HCT116 (cell line): ENCODE measurements at regions not wholly inside any gene's neighbourhood (a gene's known extent, or its start where the extent isn't known, plus 50 kb on each side); places are given as distances from the start of the nearest gene placed in this dataset.

ENCODE experiments used
- ATAC-seq: fragments of 200-7000 bp; cut with Tn5 transposase; 2 replicates; pipeline ENCODE4 v1.9.1; 2020; ENCODE audit warnings: mild to moderate bottlenecking, moderate library complexity
- BruUV-seq: library from RNA; stranded (reverse); fragments of 400-500 nt; replicated peaks from 2 replicates; lab custom pipeline; 2021; lab: Mats Ljungman, UMichigan
- CTCF ChIA-PET: fragments of 300-600 bp; sonication (Branson Sonifier 250); formaldehyde crosslinking; loops from one replicate; lab custom pipeline; 2021; ENCODE audit warnings: antibody characterized with exemption; lab: Charles Lee
- POLR2A ChIA-PET: fragments of 300-600, 350-600 bp; sonication (Branson Sonifier 250); formaldehyde crosslinking; loops from one replicate; lab custom pipeline; 2021; ENCODE audit warnings: antibody characterized with exemption; lab: Charles Lee
- RAD21 ChIA-PET, 2 experiments: fragments of 300-600 bp; sonication (Branson Sonifier 250); formaldehyde crosslinking; loops; one replicate each; lab custom pipeline; 2023; ENCODE audit warnings: low total read pairs in 2 of 2; ENCODE audit not compliant: uncharacterized antibody in 2 of 2, unreplicated experiment in 2 of 2, low non-redundant PET in 1 of 2; lab: Charles Lee
- DNase-seq: peaks from one replicate; pipeline ENCODE4 v3.0.0-alpha.2; 2010; ENCODE audit warnings: low read depth, low spot score
- H2AFZ ChIP-seq: fragments of 200-600 bp; shearing (Covaris generic), sonication (generic); 2 replicates; pipeline ENCODE4 v1.6.1; 2017; ENCODE audit warnings: low read depth, mixed run types, mixed read lengths, antibody characterized with exemption, low read length; ENCODE audit not compliant: poor library complexity, severe bottlenecking
- H3K27ac ChIP-seq: 2 replicates; pipeline ENCODE4 v1.5.1; 2012; ENCODE audit warnings: low read depth, low read length
- H3K27me3 ChIP-seq: fragments of 200-600 bp; sonication (generic); 2 replicates; pipeline ENCODE4 v1.6.1; 2016; ENCODE audit warnings: mixed run types, low read length, mixed read lengths; ENCODE audit not compliant: insufficient read depth
- H3K36me3 ChIP-seq, 2 experiments: fragments of 200-500 bp in 1 of 2; fragments of 200-600 bp in 1 of 2; sonication (Bioruptor generic) in 1 of 2; sonication (generic) in 1 of 2; 2 replicates each; pipeline versions ENCODE4 v1.5.1 to v1.6.1; 2014 to 2016; ENCODE audit warnings: low read length in 2 of 2, inconsistent platforms in 1 of 2, mixed read lengths in 1 of 2, mixed run types in 1 of 2; ENCODE audit not compliant: insufficient read depth in 2 of 2, control insufficient read depth in 1 of 2
- H3K4me1 ChIP-seq, 2 experiments: fragments of 200-600 bp in 1 of 2; sonication (generic) in 1 of 2; 2 replicates each; pipeline versions ENCODE4 v1.5.1 to v1.6.1; 2012 to 2017; ENCODE audit warnings: low read length in 2 of 2, inconsistent platforms in 1 of 2, mild to moderate bottlenecking in 1 of 2, mixed read lengths in 1 of 2, mixed run types in 1 of 2, moderate library complexity in 1 of 2; ENCODE audit not compliant: insufficient read depth in 2 of 2, control insufficient read depth in 1 of 2
- H3K4me2 ChIP-seq: fragments of 200-600 bp; sonication (generic); 2 replicates; pipeline ENCODE4 v1.6.1; 2017; ENCODE audit warnings: mixed run types, low read length, mixed read lengths
- H3K4me3 ChIP-seq, 2 experiments: fragments of 200-600 bp in 1 of 2; sonication (generic) in 1 of 2; replicated peaks in 1 of 2; 2 replicates each; pipeline ENCODE4 v1.5.1; 2011 to 2016; ENCODE audit warnings: low read length in 2 of 2, control low read depth in 1 of 2, low read depth in 1 of 2, mild to moderate bottlenecking in 1 of 2, mixed read lengths in 1 of 2, mixed run types in 1 of 2
- H3K79me2 ChIP-seq: fragments of 200-600 bp; sonication (generic); 2 replicates; pipeline ENCODE4 v1.6.1; 2017; ENCODE audit warnings: mild to moderate bottlenecking, mixed run types, low read length, moderate library complexity, mixed read lengths; ENCODE audit not compliant: insufficient read depth
- H3K9ac ChIP-seq: fragments of 200-600 bp; sonication (generic); 2 replicates; pipeline ENCODE4 v1.6.1; 2016; ENCODE audit warnings: low read length, mixed read lengths
- H3K9me2 ChIP-seq: fragments of 200-600 bp; sonication (generic), shearing (Covaris generic); 2 replicates; pipeline ENCODE4 v1.6.1; 2017; ENCODE audit warnings: mixed run types, mild to moderate bottlenecking, moderate library complexity; ENCODE audit not compliant: insufficient read depth
- H3K9me3 ChIP-seq, 2 experiments: fragments of 200-500 bp in 1 of 2; fragments of 200-600 bp in 1 of 2; sonication (Bioruptor generic) in 1 of 2; sonication (generic) in 1 of 2; 2 replicates each; pipeline ENCODE4 v1.6.1; 2014 to 2017; ENCODE audit warnings: low read length in 2 of 2, mixed read lengths in 2 of 2, inconsistent platforms in 1 of 2, low read depth in 1 of 2, mild to moderate bottlenecking in 1 of 2, mixed run types in 1 of 2, moderate library complexity in 1 of 2; ENCODE audit not compliant: control insufficient read depth in 1 of 2, insufficient read depth in 1 of 2
- H4K20me1 ChIP-seq: fragments of 200-600 bp; sonication (generic), shearing (Covaris generic); 2 replicates; pipeline ENCODE4 v1.6.1; 2017; ENCODE audit warnings: mixed run types, mild to moderate bottlenecking, moderate library complexity; ENCODE audit not compliant: insufficient read depth
- CTCF ChIP-seq, 3 experiments: fragments of 200-600 bp in 1 of 3; sonication (generic) in 1 of 3; IDR thresholded peaks in 2 of 3; conservative IDR thresholded peaks in 1 of 3; 2 replicates each; pipeline ENCODE4 v1.5.1; 2012 to 2017; ENCODE audit warnings: low read depth in 2 of 3, low read length in 2 of 3, antibody characterized with exemption in 1 of 3, borderline replicate concordance in 1 of 3, control low read depth in 1 of 3, mild to moderate bottlenecking in 1 of 3, mixed read lengths in 1 of 3, mixed run types in 1 of 3, moderate library complexity in 1 of 3; ENCODE audit not compliant: insufficient read depth in 1 of 3
- ELF1 ChIP-seq: IDR thresholded peaks from 2 replicates; pipeline ENCODE4 v1.6.1; 2012; ENCODE audit warnings: low read depth, borderline replicate concordance
- REST ChIP-seq: IDR thresholded peaks from 2 replicates; pipeline ENCODE4 v1.6.1; 2012; ENCODE audit warnings: low read depth
- SP1 ChIP-seq: IDR thresholded peaks from 2 replicates; pipeline ENCODE4 v1.6.1; 2012; ENCODE audit warnings: low read depth
- SRF ChIP-seq: IDR thresholded peaks from 2 replicates; pipeline ENCODE4 v1.6.1; 2012; ENCODE audit warnings: low read depth
- ZBTB33 ChIP-seq: IDR thresholded peaks from 2 replicates; pipeline ENCODE4 v1.6.1; 2011; ENCODE audit warnings: mild to moderate bottlenecking, low read length, moderate library complexity; ENCODE audit not compliant: insufficient replicate concordance; ENCODE audit errors: extremely low read depth
- ZFX ChIP-seq: fragments of 450-650 bp; IDR thresholded peaks from 2 replicates; pipeline ENCODE4 v1.6.1; 2017
- ZNF274 ChIP-seq: fragments of 200-500 bp; sonication (Bioruptor generic); IDR thresholded peaks from 2 replicates; pipeline ENCODE4 v1.6.1; 2014; ENCODE audit warnings: mild to moderate bottlenecking, low read depth, low read length, inconsistent platforms
- intact Hi-C: fragments of 100-400 bp; cut with micrococcal nuclease; formaldehyde crosslinking; loops from 2 replicates; pipeline ENCODE4 v1.10.0; 2022

- no peaks in the 10 kb centered on the region for H3K9me2 ChIP-seq
- H3K36me3 ChIP-seq, result no peaks in the 10 kb centered on the region
- H3K9ac ChIP-seq, result no peak overlapping the region
- no peaks in the 10 kb centered on the region for H3K79me2 ChIP-seq
- ATAC-seq, result no peak
- H2AFZ ChIP-seq, result no peak overlapping the region
- CTCF ChIA-PET, result no interaction called here
- H3K27me3 ChIP-seq, result no peaks in the 10 kb centered on the region
- H3K4me1 ChIP-seq, result no peaks in the 10 kb centered on the region
- H4K20me1 ChIP-seq, result no peaks in the 10 kb centered on the region
- RAD21 ChIA-PET, result no interaction called here
- no peak for TF ChIP-seq ZBTB33
- no peak for TF ChIP-seq ZNF274
- TF ChIP-seq CTCF (IDR thresholded peaks at IDR 0.05 in 2 of 3, conservative IDR thresholded peaks at IDR 0.05 in 1 of 3; ENCODE audit: borderline replicate concordance in 1 of 3, insufficient read depth in 1 of 3, low read depth in 2 of 3, low read length in 2 of 3), result no peak
- TF ChIP-seq ELF1, result no peak
- no peak for TF ChIP-seq SP1
- no peak for TF ChIP-seq ZFX
- TF ChIP-seq SRF, result no peak
- no peak for TF ChIP-seq REST
- TF ChIP-seq, all 23 proteins: peak for 0
- POLR2A ChIA-PET, result no interaction called here
- intact Hi-C loops, result no loop called here
- Histone ChIP-seq H3K9me3 (peaks cover 0 to 25% of the 10 kb centered on the region in 2 experiments; a peak in 2 of 4 replicates), H3K4me2 (no peak overlapping the region), H3K27ac (no peak overlapping the region), H3K4me3 (no peak overlapping the region)
- no TSS peak for BruUV-seq
- no peak for DNase-seq
Observed at GRCh38 chr19:28350673-28351072, 862.3 kb downstream of the UQCRFS1 start.
